ENCODE measurements at regions not wholly inside any gene's neighbourhood (a gene's known extent, or its start where the extent isn't known, plus 50 kb on each side); places are given as distances from the start of the nearest gene placed in this dataset.
A peak's percentile ranks its signal among the peaks of the same experiment; 100 is the strongest.

DNA sequence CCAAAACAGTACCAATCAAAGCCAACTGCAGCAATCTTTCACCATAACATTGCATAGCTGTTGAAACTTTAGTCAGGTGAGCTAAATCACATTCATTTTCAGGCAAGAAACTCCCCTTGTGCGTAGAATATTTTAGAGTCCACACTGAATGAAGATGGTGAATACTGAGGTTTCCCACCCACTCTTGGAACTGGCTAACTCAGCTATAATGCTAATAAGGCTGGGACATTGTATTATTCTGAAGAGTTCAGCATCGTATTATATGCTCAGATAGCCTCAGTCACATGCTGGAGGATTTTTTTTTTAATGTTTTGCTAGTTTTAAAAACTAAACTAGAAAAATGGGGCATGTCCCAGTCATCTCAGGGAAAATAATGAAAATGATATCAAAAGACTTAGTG is 352.3 kb upstream of the FMN2 start:
- no peak for ATAC-seq

DNA sequence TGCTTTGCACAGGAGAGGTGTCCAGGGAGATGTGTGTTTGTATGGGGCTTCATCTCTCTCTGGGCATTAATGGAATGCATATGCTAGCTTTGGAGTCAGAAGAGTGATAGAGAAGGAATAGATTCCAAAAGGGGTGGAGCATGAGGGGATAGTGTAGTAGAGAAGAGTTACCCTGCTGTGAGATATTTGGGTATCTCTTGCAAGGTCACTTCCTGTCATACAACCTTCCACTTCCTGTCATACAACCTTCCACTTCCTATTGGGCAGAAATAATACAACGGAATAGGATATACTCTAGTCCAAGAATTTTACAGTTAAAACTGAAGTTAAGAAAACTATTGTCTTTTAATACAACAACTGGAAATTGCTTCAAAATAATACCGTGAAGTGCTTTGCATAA is 351.8 kb upstream of the FMN2 start:
- no peak for ATAC-seq

DNA sequence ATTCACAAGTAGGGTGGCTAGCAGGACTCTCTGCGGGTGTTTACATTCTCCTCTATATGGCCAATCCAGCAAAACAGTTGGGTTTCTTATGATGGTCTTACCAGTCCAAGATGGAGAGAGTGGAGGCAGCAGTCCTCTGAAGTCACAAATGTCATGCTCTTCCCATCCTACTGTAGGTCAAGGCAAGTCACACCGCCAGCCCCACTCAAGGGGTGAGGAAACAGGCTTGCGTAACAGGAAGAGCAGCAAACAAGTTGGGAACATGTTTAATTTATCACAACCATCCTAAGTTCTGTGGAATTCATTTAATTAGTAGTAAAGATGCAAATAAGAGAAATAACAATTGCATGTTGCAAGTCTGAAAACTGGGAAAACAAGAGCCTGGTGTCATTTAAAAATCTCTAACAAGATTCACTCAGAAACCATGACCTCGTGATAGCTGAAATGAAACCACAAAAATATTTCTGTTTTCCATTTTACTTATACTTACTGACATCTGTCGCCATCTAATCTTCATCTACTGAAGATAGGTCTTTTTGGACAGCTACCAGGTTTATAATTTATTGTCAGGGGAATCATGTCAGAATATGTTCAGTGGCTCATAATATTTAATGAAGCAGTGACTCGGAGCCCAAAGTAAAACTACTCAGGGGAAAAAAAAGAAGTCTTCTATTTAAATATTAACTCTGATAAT is 349.1 kb upstream of the FMN2 start:
- no peak for ATAC-seq

DNA sequence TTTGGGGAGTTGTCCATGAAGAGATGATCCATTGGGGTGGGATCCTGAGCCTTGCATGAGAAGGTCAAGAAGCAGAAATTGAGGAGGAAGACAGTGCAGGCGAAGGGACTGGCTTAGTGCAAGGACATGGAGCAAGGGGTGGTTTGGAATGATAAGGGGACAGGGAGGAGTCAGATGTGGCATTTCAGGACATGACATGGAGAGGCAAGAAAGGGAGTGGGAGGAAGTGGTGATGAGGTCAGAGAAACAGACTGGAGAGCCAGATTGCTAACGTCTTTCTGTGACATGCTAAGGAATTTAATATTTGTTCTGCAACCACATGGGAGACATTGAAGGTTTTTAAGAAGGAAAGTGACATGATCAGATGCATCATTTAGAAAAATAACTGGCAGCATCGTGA is 346.8 kb upstream of the FMN2 start:
- no peak for ATAC-seq

DNA sequence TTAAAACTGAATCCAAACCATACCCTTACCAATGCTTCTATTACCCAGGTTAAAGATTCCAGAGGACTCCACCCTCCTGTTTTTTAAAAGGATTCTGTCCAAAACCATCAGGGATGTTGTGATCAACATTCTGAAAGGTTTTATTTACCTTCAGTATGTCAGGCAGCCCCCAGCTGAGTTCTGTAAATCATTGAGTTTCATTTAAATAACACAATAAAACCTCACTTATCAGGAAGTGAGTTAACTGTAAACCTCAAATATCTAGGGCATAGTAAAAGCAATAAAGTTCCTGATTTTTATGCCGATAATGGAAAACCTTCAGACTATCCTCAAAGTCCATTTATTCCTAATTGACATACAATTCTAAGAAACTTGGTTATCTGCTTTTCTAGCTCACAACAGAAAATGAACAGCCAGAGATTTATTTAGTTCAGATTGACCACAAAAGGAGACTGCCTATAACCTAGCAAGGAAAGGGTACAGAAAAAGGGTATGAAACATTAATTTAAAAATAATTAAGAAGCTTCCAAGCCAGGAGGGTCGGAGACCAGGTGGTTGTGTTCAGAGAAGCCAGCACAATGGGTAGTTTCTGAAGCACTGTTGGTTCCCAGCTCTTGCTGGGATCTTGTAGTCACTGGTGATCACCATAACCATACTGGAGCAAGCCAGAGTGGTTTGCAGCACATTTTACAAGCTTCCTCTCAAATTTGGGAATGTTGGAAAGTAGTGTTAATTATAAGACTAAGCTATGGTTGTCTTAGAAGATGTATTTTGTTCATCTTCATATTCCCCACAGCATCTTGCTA is 336.4 kb upstream of the FMN2 start:
- ATAC-seq: no peak

DNA sequence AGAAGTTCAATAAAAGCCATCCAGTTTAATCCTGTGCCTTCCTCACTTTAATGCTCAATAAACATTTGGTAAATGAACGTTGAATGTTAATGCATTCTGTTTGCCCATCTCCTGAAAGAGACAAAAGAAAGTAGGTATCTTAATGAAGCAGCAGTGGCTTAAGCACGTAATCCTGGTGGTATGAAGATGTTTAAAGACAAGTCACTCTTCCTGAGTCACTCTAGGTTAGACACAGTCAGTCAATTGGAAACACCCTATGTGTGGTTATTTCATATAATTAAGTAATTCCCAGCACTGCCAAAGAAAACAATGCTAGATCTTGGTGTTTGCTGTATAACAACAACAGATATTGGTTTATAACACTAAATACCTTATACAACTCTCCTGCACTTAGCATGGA is 334.0 kb upstream of the FMN2 start:
- no peak for ATAC-seq

DNA sequence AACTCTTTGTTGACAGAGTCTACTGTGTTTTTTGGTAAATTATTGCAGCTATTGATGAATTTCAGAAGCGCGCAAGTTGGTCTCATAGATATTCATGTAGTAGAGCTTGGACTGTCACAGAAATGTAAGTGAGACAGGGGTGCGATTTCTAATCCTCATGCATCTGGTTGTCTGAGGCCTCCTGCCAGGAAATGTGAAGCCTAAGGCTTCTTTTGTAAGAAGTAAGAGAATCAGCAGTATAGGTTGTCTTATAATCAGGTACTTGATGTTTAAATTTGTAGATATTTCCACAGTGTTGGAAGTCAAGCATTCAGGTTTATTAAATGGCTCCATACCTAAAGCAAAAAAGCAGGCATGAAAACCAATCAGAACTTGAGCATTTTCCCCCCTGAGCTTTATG is 332.9 kb upstream of the FMN2 start:
- no peak for ATAC-seq

DNA sequence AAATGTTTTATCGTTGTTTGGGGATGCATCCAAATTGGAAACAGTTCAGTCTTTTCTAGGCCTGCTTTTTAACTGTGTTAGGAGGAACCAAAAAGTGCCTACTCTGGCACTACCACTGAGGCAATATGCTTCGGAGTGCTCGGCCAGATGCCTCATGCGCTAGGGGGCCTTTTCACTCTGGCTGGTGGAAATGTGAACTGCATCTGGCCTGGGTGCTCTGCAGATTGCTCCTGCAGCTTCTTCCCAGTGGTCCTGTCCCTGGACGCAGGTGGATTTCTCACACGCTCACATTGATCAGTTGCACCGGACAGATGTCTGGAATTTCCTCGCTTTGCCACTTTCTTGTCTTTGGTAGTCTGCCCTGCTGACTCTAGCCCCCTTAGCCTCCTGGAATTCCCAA is 330.2 kb upstream of the FMN2 start:
- no peak for ATAC-seq

DNA sequence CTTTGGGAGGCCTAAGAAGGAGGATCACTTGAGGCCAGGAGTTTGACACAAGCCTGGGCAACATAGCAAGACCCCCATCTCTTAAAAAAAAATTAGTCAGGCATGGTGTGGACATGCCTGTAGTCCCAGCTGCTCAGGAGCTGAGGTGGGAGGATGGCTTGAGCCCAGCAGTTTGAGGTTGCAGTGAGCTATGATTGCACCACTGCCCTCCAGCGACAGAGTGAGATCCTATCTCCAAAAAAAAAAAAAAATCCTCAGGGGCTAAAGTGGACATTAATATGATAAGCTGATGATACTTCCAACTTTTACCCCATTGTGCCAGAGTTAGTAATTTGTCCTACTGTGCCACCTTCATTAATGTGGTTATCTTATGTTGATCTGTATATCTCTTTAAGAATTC is 327.8 kb upstream of the FMN2 start:
- no peak for ATAC-seq

DNA sequence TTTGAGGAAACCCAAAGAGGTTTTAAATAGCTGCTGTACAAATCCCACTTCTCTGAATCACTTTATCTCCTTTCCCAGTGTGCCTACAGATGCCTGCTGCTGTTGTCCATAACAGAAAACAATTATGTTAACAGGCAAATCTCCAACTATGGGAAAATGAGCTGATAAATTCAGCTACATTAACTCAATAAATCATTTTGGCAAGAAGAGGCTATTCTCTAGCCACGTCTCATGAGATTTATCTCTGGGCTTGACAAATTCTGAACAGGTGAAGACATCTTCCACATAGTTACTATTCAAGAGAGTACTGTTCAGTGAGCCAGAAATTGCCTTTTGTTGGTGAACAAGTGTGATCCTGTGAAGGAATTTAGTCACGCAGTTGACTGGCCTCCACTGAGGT is 327.1 kb upstream of the FMN2 start:
- ATAC-seq: no peak

DNA sequence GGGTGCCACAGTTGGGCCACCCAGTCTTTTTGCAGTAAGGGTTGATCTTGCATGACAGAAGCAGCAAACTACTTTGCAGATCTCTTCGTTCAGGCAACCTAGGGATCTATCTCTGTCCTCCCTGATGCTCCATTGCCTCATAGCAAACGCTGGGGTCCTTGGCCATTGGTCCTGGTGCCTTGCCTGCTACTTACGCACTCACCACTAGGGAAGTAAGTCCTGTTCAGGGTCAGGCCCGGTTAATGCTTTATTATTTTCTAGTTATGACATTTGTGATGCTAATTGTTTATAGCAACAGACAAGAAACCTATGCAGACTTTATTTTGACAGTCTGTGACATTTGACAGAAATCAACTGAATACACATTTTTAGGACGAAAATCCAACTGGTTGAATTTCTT is 326.5 kb upstream of the FMN2 start:
- ATAC-seq: no peak

DNA sequence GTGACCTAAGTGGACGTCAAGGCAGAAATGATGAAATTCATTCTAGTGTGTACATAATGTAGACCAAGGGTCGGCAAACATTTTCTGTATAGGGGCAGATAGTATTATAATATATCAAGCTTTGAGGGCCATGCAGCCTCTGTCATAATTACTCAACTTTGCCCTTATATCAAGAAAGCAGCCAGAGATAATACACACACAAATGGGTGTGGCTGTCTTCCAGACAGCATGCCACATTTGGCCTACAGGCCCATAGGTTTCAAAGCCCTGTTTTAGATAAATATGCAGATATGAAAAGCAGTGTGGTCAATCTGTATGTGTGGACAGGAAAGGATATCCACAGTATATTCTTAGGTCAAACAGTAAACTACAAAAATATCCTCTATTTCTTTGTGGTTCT is 320.1 kb upstream of the FMN2 start:
- no peak for ATAC-seq

DNA sequence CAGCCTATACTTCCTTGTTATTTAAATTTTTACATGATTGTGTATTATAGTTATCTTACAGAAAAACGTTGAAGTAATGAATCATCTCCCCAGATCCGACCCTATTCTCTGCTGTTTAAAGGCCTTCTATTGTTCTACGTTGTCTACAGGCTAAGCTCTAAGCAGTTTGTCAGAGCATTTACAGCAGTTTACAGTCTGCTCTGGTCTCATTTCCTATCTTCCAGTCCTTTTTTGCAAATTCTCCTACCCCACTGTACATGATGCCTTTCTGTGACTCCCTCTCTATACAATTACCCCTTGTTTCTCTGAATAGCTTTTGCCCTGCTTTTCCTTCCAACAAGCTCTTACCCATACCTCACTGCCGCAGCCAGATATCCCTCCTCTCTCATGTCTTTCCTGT is 319.2 kb upstream of the FMN2 start:
- no peak for ATAC-seq

DNA sequence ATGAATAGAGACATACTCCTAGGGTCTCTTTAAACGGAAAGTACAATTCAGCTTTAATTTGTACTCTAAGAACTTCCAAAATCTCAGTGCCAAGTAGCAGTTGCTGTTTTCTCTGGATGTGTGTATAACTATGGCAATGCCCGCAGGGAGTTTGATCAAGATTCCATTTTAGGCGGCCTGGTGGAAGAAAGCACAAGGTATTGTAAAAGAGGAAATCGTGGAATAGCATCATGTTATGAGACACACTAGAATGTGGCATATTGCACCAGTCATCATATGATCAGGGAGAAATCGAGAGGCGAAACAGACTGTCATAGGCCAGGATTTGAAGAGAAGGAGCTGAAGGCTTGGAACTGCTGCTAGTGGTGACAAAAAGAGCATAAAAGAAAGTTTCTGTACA is 316.2 kb upstream of the FMN2 start:
- no peak for ATAC-seq

DNA sequence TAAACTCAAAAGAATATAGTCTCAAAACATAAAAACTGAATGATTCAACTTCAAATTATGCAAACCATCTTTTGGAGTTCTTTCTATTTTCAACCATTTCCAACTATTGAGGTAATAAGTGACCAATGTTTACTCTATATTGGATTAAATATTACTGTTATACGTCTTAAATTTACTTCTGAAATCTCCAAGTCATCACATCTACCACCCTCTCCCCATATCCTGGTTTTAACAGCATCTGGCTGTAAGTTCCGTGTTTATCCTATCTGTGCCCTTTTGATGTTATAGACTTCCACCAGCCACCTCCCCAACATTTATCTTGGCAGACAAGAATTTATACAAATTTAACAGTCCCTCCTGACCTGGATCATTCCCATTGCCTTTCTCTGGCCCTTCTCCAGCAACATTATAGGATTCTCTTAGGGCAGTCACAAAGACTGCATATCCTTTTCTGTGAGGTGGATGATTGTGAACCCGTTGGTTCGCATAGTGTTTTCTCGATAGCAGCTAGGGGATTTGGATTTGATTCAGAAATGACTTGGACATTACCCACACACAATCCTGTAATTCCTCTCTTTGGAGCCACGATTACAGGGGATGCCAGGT is 313.4 kb upstream of the FMN2 start:
- ATAC-seq: no peak

DNA sequence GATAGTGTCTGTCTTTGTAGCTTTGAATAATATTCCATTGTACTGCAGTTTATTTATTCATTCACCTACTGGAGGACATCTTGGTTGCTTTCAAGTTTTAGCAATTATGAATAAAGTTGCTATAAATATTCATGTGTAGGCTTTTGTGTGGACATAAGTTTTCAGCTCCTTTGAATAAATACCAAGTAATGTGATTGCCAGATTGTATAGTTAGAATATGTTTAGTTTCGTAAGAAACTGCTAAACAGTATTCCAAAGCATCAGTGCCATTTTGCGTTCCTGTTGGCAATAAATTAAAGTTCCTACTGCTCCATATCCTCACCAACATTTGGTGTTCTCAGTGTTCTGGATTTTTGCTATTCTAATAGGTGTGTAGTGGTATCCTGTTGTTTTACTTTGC is 311.7 kb upstream of the FMN2 start:
- no peak for ATAC-seq

DNA sequence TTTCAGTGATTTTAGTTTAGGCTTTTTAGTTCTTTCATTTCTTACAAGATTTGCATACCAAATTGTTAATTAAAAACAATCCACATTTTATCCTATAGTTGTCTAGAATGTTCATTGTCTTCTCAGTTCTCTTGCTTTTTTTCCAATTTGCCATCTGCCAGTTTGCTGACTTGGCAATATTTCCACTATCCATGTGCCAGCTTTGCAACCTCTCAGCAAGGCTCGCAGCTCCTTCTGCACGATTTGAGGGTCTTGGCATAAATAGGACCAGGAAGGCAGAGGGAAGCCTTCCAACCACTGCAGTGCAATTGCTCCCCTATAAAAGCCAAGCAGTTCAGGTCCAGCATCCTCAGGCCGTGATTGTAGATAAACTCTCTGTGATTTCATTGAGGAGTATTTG is 306.8 kb upstream of the FMN2 start:
- no peak for ATAC-seq

DNA sequence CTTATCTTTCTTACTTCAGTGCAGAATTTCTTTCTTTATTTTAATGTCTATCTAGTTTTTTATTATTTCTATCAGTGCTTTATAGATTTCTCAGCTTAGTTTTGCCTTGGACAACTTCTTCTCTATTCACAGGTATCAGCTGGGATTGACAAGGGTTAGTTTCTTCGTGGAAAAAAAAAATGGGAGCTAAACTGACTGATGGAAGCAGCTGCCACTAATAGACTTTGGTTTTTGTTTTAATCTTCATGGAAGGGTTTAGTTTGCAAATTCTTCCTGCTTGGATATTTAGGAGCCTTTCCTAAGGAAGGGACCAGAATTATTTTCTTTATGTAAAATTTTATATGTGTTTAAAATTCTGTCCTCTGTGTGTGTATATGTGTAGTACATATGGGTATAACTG is 306.1 kb upstream of the FMN2 start:
- ATAC-seq: no peak

DNA sequence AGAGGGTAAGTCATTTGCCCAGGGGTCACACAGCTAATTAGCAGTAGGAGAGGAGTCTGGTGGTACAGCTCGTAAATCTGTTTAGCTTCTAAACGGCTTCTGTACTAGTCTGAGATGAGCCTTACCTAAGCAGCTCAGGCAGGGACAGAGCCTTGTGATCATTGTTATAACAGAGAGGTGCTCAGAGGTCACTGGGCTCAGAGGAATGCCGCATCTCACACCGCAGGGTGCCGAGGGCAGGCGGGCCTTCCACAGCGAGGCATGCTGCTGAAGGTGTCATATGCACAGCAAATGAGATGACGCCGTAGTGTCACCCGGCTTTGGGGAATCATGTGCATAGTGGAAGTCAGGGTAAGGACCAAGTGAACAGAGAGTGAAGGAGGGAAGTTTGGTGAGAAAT is 305.2 kb upstream of the FMN2 start:
- ATAC-seq: no peak

DNA sequence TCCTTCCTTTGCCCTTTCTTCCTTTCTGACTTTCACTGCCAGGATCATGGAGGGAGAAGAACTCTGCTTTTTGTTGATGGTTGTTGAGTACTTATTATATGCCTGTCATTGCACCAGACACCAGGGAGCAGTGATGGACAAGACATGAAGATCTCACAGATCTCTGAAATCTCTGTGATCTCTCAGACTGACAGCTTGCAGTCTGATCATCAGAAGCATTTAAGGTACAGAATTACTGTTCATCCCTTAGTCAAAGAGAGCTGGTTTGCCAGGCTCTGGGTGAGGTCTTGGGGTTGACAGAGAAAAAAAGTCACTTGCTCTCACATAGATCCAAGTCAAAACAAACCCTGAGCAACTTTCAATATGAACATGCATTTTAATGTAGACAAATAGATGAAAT is 299.5 kb upstream of the FMN2 start:
- ATAC-seq: peak; percentile 56 to 62

DNA sequence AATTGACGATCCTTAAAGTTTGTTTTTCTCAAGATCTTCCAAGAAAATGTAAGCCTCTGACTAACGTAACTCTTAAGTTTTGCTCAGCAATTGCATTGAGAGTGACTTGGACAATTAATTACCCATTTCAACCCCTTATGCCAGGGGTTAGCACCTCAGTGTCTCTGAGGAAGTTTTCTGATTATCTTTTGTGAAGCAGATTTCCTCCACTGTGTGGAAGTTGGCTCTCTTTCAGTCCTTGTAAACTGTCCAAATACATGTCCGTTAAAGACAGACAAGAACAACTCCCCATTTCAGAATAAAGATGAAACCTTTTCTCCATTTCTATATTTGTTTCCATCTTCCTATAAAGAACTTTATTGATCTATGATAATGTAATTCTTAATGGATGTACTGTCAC is 296.4 kb upstream of the FMN2 start:
- ATAC-seq: no peak

DNA sequence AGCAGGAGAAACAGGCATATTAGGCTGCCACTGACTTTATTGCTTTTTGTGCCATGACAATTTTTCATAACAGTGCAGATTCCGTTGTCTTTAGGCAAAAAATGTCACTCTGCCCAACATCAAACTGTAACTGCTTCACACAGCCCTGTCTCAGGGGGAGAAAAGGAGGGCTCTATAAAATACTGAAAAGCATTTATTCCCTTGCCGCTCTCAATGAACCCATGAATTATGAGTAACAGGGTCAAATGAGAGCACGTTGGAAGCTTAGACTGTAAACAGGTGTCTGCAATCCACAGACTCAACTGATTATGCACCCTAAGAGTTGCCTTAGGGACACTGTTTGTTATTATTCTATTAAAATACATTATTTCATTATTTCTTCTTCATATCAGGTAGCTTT is 292.1 kb upstream of the FMN2 start:
- ATAC-seq: no peak

DNA sequence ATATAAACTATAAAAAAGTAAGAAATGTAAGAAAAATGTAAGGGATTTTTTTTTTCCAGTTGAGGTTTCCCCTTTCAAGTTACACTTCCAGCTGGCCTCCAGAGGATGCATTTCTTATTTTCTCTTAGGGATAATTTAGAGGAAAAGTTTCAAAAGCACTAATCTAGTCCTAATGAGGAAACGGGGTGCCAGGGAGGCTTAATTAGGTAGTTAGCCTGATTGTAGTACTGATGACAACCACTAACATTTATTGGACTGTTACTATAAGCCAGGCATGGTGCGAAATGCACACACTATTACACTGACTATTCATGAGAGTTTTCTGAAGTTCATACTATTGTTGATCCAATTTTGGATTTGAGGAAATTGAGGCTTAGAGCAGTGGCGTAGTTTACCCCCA is 290.8 kb upstream of the FMN2 start:
- ATAC-seq: no peak

DNA sequence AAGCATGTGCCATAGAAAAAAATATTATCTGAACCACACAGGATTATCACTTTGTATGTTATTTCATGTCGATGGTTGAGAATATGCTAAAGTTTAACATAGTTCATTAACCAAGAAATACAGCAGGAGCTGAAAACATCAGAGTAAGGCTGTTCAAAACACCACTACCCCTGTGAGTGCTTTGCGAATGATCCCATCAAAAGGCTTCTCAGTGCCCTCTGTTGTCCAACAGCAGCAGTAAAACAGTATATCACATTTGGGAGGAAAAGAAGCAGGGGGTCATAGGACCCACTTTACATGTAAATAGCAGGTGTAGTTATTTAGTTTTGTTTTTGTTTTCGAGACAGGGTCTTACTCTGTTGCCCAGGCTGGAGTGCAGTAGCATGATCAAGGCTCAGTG is 289.4 kb upstream of the FMN2 start:
- ATAC-seq: no peak

All from activated CD4-positive, CD25-positive, alpha-beta regulatory T cell treated with anti-CD3 and anti-CD28 coated beads, Interleukin-2, amount 50 U/mL, for 24 hours (primary cell).